ENCODE measurements at regions not wholly inside any gene's neighbourhood (a gene's known extent, or its start where the extent isn't known, plus 50 kb on each side); places are given as distances from the start of the nearest gene placed in this dataset.

- H3K36me3 Mint-ChIP-seq = peaks cover 33% of the 10 kb centered on the region
- CTCF ChIA-PET = no interaction called here
- DNase-seq (ENCODE audit: low spot score) (no peak), ATAC-seq (no peak)
- TF ChIP-seq PRRX2 (CRISPR knock-in tag; IDR thresholded peaks at IDR 0.05) = no peak
- no peak for TF ChIP-seq STAT6 (CRISPR knock-in tag; conservative IDR thresholded peaks at IDR 0.05; ENCODE audit: low read depth)
- TF ChIP-seq ETV6 (CRISPR knock-in tag; IDR thresholded peaks at IDR 0.05) = no peak
- TF ChIP-seq NR3C1 (CRISPR knock-in tag; conservative IDR thresholded peaks at IDR 0.05; ENCODE audit: low read depth) = no peak
- no peak overlapping the region for H3K27ac Mint-ChIP-seq
- peaks cover 54% of the 10 kb centered on the region for H3K9me3 Mint-ChIP-seq
- no peak overlapping the region for H3K4me3 Mint-ChIP-seq
- H3K4me1 Mint-ChIP-seq = no peaks in the 10 kb centered on the region
- POLR2A ChIA-PET = no interaction called here
- H3K27me3 Mint-ChIP-seq (ENCODE audit: low read depth) = peaks cover 2% of the 10 kb centered on the region; the same call in 1 of the 2 replicates
These were observed 2314.1 kb downstream of the LRRC4C start for GRCh38 chr11:39145346-39145745.

GRCh38 chr11:39144351-39145130 is 2314.9 kb downstream of the LRRC4C start:
- Mint-ChIP-seq H3K27ac (no peak overlapping the region), H3K9me3 (peaks cover 53% of the 10 kb centered on the region), H3K27me3 (ENCODE audit: low read depth) (peaks cover 2% of the 10 kb centered on the region; the same call in 1 of the 2 replicates), H3K4me1 (no peaks in the 10 kb centered on the region), H3K4me3 (no peak overlapping the region), H3K36me3 (peaks cover 31% of the 10 kb centered on the region)
- TF ChIP-seq CREM (CRISPR knock-in tag; IDR thresholded peaks at IDR 0.05) = no peak
- TF ChIP-seq ARID4B (CRISPR knock-in tag; IDR thresholded peaks at IDR 0.05; ENCODE audit: borderline replicate concordance) = no peak
- TF ChIP-seq MXD4 (CRISPR knock-in tag; IDR thresholded peaks at IDR 0.05; ENCODE audit: borderline replicate concordance) = no peak
- TF ChIP-seq FOXJ3 (CRISPR knock-in tag; IDR thresholded peaks at IDR 0.05; ENCODE audit: borderline replicate concordance) = no peak
- TF ChIP-seq ERG (CRISPR knock-in tag; IDR thresholded peaks at IDR 0.05) = no peak
- no peak for TF ChIP-seq NFYB (CRISPR knock-in tag; conservative IDR thresholded peaks at IDR 0.05; ENCODE audit: low read depth)
- no peak for TF ChIP-seq EMX1 (CRISPR knock-in tag; IDR thresholded peaks at IDR 0.05)
- TF ChIP-seq ETV6 (CRISPR knock-in tag; IDR thresholded peaks at IDR 0.05) = no peak
- TF ChIP-seq SMAD3 (CRISPR knock-in tag; IDR thresholded peaks at IDR 0.05; ENCODE audit: borderline replicate concordance) = no peak
- TF ChIP-seq GTF2I (CRISPR knock-in tag; conservative IDR thresholded peaks at IDR 0.05) = no peak
- TF ChIP-seq ELF4 (CRISPR knock-in tag; IDR thresholded peaks at IDR 0.05; ENCODE audit: low read depth) = no peak
- no peak for TF ChIP-seq CBFB (CRISPR knock-in tag; IDR thresholded peaks at IDR 0.05; ENCODE audit: low read depth)
- TF ChIP-seq ZNF512 (CRISPR knock-in tag; IDR thresholded peaks at IDR 0.05; ENCODE audit: borderline replicate concordance) = no peak
- no peak for TF ChIP-seq ZNF396 (CRISPR knock-in tag; IDR thresholded peaks at IDR 0.05; ENCODE audit: borderline replicate concordance)
- TF ChIP-seq CTCF (IDR thresholded peaks at IDR 0.05) = no peak
- TF ChIP-seq HMGXB4 (CRISPR knock-in tag; IDR thresholded peaks at IDR 0.05) = no peak
- no peak for TF ChIP-seq ZBTB21 (CRISPR knock-in tag; IDR thresholded peaks at IDR 0.05; ENCODE audit: borderline replicate concordance)
- CTCF ChIA-PET = no interaction called here
- ATAC-seq = no peak
- POLR2A ChIA-PET = no interaction called here
- DNase-seq (ENCODE audit: low spot score) = no peak

All from WTC11 (cell line).